Renal pelvis (tissue), 1 donor: ENCODE measurements at regions not wholly inside any gene's neighbourhood (a gene's known extent, or its start where the extent isn't known, plus 50 kb on each side); places are given as distances from the start of the nearest gene placed in this dataset.
A peak's percentile ranks its signal among the peaks of the same experiment; 100 is the strongest.

Experiments used
- DNase-seq: peaks from one replicate; pipeline ENCODE4 v3.0.0-alpha.2; 2013

- DNase-seq = no peak
Observed at GRCh38 chr10:124165827-124166226, 72.4 kb upstream of the CHST15 start.

- no peak for DNase-seq
Observed at GRCh38 chr10:124165311-124165710, 71.9 kb upstream of the CHST15 start.

DNA sequence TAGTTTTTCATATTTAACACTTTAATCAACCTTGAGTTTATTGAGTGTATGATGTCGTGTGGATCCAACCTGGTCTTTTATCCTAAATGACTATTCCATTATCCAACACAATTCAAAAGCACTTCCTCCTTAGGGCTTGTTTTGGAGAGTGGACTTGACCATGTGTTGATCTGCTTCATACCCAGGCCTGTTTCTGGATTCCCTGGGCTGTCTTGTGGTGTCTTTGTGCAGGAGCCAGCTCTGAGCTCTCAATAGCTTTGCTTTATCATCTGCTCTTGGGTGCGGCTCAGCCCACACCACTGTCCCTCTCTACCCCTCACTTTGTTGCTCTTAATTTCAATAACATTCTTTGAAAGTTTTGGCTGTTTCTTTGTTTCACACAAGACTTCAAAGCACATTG, 70.9 kb upstream of the CHST15 start:
- no peak for DNase-seq

DNA sequence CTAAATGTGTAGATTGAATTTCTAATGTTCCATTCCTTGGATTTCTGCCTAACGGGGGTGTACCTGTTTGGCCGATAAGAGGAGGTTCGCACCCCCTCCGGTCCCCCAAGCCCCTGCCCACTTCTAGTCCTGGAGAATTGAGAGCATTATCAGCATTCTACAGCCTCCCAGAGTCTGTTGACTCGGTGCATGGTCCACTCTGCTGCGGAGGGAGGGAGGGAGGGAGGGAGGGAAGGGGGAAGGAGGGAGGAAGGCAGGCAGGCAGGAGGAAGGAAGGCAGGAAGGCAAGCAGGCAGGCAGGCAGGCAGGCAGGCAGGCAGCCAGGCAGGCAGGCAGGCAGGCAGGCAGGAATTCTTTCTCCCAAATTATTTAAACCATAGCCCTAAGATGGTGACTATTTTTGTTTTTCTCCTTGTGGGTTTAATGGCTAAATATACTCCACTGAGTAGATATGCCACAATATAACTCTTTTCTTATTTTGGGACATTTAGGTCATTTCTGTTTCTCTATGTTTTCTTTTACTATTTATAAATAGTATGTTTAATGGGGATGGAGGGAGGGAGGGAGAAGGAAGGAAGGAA, 69.5 kb upstream of the CHST15 start:
- no peak for DNase-seq

DNA sequence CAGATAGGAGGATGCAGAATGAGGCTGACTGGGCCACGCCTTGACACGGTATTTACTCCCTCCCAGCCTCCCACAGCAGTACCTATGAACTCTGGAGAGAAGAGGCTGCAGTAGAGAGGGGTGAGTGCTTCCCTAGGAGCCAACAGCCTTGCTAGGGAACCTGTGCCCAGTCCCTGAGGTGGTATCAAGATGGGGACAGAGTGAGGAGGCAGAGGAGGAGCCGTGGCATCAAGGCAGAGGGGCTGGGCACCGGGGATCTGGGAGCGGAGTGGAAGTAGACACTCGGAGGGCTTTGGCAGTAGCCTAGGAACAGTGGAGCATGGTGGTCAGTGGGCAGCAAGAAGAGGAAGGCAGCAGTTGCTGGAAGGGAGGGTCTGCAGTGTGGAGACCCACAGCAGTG, 68.7 kb upstream of the CHST15 start:
- DNase-seq = no peak

DNA sequence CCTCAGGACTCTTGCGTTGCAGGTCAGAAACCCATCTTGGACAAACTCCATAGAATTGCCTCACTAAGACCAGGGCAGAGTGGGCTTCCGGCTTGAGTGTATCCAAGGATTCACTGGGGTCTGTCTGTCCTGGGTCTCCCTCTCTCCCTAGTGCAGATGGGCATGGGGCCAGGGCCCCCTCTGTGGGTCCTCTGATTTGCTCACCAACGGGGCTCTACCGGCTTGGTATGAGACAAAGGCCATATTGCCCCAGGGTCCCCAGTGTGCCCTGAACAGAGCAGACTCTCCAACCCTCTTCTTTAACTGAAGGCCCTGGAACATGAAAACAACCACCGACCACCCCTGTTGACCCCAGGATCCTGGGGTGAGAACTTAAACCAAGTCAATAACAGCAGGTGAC, 68.2 kb upstream of the CHST15 start:
- DNase-seq = no peak

DNA sequence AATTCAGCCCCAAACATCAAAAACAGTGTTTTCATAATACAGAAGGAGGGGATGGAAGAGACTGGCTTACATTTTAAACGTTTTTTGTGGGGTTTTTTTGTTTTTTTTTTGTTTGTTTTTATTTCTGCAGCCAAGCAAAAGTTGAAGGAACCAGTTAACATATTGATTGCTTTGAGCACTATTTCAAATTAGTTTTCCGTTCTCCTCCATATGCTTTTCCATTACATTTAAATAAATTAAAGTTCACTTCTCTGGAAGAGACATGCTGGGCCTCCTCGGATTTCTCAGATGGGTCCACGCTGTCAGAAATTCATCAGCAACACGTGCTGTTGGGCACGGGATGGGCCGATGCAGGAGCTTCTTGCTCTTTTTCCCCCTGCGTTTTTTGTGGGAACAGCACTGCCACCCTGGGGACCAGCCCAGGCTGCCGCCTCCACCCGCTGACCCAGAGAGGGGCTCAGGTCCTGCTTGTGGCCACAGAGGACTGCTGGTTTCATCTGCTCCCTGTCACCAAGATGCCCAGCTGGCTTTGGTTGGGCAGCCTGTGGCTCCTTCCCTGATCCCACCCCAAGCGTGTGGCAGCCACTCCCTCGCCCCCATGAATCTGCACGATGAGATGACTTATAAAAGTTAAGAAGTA, 67.7 kb upstream of the CHST15 start:
- no peak for DNase-seq

DNA sequence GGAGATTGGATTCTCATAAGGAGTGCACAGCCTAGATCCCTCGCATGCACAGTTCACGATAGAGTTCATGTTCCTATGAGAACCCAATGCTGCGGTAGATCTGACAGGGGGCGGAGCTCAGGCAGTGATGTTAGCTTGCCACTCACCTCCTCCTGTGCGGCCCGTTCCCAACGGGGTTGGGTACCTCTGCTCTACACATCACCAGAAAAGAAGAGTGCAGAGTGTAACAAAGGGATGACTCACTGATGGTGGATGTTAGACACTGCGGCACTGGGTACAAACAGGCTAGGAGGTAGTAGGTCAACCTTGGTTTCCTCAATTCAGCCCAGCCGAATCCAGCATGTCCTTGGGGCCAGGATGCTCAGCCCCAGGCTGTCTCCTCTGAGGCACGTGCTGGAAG, 66.8 kb upstream of the CHST15 start:
- DNase-seq = no peak

GRCh38 chr10:124159153-124159552, 65.8 kb upstream of the CHST15 start:
- DNase-seq = no peak

DNA sequence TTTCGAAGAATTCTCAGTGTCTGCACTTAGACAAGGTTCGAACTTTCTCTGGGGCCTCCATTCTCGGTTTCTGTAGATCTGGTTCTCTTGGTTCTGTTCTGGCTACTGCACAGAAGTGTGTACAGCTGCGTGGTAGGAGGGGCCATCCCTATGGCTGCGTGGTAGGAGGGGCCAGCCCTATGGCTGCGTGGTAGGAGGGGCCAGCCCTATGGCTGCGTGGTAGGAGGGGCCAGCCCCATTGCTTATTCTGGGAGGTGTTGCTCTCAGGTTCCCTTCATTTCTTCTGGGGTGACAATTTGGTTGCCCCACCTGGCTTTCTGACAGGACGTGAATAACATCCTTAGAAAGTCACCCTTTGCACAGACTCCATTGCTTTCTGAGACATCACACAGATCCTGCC, 65.2 kb upstream of the CHST15 start:
- no peak for DNase-seq

DNA sequence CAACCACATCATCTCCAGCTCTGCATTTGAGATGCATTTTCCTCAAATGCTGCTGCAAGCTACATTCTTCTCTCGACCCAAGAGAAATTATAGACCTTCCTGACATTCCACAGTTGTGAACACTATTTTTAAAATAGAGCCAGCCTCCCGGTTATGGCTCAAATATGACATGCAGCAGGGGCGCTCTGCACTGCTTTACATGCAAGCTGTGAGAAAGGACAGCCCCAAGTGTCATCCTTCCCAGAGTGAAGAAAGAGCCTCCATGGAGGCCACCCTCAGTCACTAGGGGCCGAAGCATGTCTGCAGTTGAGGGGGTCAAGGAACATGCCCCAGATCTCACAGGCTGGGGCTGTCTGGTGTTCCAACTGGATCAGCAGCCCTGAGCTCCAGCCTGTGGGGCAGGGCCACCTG, 63.9 kb upstream of the CHST15 start:
- no peak for DNase-seq

DNA sequence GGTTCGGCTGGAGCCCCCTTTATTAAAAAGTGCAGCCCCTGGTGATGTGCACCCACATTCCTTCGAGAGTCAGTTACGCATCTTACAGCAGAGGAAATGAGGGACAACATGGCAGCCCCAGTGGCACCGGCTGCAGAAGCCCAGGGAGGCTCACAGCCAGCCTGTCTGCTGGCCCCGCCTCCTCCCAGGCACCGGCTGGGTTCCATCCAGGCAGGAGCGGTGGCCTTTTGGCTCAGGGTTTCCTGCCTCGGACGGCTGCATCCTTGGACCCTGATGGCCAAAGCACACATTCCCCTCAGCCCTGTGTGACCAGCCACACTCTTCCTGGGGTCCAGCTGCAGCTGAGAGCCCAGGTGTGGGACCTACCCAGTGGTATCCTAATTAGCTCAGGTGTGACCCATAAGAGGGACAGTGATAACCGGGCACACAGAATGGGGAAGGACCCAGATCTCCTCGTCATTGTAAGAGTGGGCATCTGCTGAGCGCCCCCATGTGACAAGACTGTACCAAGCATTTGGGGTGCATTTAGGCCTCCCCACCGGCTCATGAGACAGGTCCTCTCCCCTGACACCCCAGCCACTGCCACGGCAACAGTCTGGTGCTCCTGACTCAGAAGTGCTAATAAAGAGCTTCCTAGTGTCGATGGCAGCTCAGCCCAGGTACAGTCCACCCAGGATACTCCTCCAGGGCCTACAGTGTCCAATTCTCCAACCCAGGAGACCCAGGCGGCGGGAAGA, 63.3 kb upstream of the CHST15 start:
- DNase-seq = peak; percentile 57

- peak; percentile 69 for DNase-seq
Observed at GRCh38 chr10:124155781-124156435, 62.5 kb upstream of the CHST15 start.

GRCh38 chr10:124153023-124153826, 59.8 kb upstream of the CHST15 start:
- DNase-seq = no peak

GRCh38 chr10:124152139-124153022, 59.0 kb upstream of the CHST15 start:
- DNase-seq = no peak

GRCh38 chr10:124151466-124152095, 58.2 kb upstream of the CHST15 start:
- no peak for DNase-seq

DNA sequence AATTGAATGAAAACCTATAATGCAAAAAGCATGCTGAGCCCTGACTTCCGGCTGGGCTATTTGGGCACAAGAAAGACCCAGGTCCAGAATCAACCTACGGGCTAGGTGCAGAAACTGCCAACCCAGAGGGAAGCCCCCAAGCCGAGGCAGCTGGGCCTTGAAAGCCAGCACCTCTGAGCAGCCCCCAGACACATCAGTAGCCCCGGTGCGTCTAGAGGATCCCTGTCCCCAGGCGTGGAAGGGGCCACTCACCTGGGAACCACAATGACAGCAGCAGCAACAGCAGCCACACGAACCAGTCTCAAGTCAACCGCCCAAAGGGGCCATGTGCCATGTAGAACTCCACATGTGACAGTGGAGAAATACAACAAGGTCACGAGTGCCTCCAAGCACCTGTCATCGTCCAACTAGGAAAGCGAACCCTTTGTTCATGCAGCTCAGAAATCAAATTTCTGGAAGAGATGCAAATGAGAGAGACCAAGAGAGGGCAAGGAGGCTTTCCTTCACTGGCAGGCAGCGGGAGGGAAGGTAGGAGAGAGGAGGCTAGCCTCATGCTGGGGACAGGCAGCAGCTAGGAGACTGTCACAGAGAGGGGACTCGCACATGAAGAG, 57.5 kb upstream of the CHST15 start:
- no peak for DNase-seq

- DNase-seq = no peak
Observed at GRCh38 chr10:124150189-124150806, 56.9 kb upstream of the CHST15 start.

GRCh38 chr10:124149189-124150042, 56.0 kb upstream of the CHST15 start:
- DNase-seq = peak; percentile 49
